ENCODE measurements at regions not wholly inside any gene's neighbourhood (a gene's known extent, or its start where the extent isn't known, plus 50 kb on each side); places are given as distances from the start of the nearest gene placed in this dataset.

GRCh38 chr4:95998311-95998710, 158.4 kb downstream of the PDHA2 start:
- RAD21 ChIA-PET (ENCODE audit: low non-redundant PET in 1 of 2, low total read pairs in 2 of 2, uncharacterized antibody in 2 of 2, unreplicated experiment in 2 of 2) = no interaction called here
- H3K4me2 ChIP-seq (ENCODE audit: low read length) = no peak overlapping the region
- BruUV-seq (replicated peaks) = no TSS peak
- intact Hi-C loops (cut with micrococcal nuclease) = no loop called here
- POLR2A ChIA-PET = no interaction called here
- H3K4me3 ChIP-seq (replicated peaks in 1 of 2; ENCODE audit: low read depth in 1 of 2, low read length in 2 of 2) = no peak overlapping the region
- CTCF ChIA-PET = no interaction called here
- no peaks in the 10 kb centered on the region for H4K20me1 ChIP-seq (ENCODE audit: insufficient read depth)
- no peaks in the 10 kb centered on the region for H3K4me1 ChIP-seq (ENCODE audit: control insufficient read depth in 1 of 2, insufficient read depth in 2 of 2, low read length in 2 of 2)
- DNase-seq (ENCODE audit: low read depth, low spot score) (no peak), ATAC-seq (no peak)
- no peak overlapping the region for H3K27ac ChIP-seq (ENCODE audit: low read depth, low read length)
- no peak overlapping the region for H3K9ac ChIP-seq (ENCODE audit: low read length)
- H3K36me3 ChIP-seq (ENCODE audit: control insufficient read depth in 1 of 2, insufficient read depth in 2 of 2, low read length in 2 of 2) = no peaks in the 10 kb centered on the region
- no peaks in the 10 kb centered on the region for H3K79me2 ChIP-seq (ENCODE audit: insufficient read depth, low read length)
- no peaks in the 10 kb centered on the region for H3K9me2 ChIP-seq (ENCODE audit: insufficient read depth)
- no peaks in the 10 kb centered on the region for H3K27me3 ChIP-seq (ENCODE audit: insufficient read depth, low read length)
- H2AFZ ChIP-seq (ENCODE audit: low read depth, low read length, poor library complexity, severe bottlenecking) = no peak overlapping the region
- TF ChIP-seq SRF (IDR thresholded peaks at IDR 0.05; ENCODE audit: low read depth) (no peak), ZBTB33 (IDR thresholded peaks at IDR 0.05; ENCODE audit: extremely low read depth, insufficient replicate concordance, low read length) (no peak), ATF3 (IDR thresholded peaks at IDR 0.05) (no peak), ZFX (IDR thresholded peaks at IDR 0.05) (no peak)
- H3K9me3 ChIP-seq (ENCODE audit: control insufficient read depth in 1 of 2, insufficient read depth in 1 of 2, low read depth in 1 of 2, low read length in 2 of 2) = no peaks in the 10 kb centered on the region

GRCh38 chr4:96003951-96004740, 164.3 kb downstream of the PDHA2 start:
- ChIA-PET CTCF (no interaction called here), RAD21 (ENCODE audit: low non-redundant PET in 1 of 2, low total read pairs in 2 of 2, uncharacterized antibody in 2 of 2, unreplicated experiment in 2 of 2) (no interaction called here), POLR2A (no interaction called here)
- H3K4me3 ChIP-seq (replicated peaks in 1 of 2; ENCODE audit: low read depth in 1 of 2, low read length in 2 of 2) = no peak overlapping the region
- no peak for ATAC-seq
- H3K27ac ChIP-seq (ENCODE audit: low read depth, low read length) = no peak overlapping the region
- H3K9ac ChIP-seq (ENCODE audit: low read length) = no peak overlapping the region
- H3K79me2 ChIP-seq (ENCODE audit: insufficient read depth, low read length) = no peaks in the 10 kb centered on the region
- no peaks in the 10 kb centered on the region for H3K9me2 ChIP-seq (ENCODE audit: insufficient read depth)
- no peak for DNase-seq (ENCODE audit: low read depth, low spot score)
- intact Hi-C loops (cut with micrococcal nuclease) = no loop called here
- BruUV-seq (replicated peaks) = no TSS peak
- H3K27me3 ChIP-seq (ENCODE audit: insufficient read depth, low read length) = no peaks in the 10 kb centered on the region
- H3K4me2 ChIP-seq (ENCODE audit: low read length) = no peak overlapping the region
- no peaks in the 10 kb centered on the region for H3K36me3 ChIP-seq (ENCODE audit: control insufficient read depth in 1 of 2, insufficient read depth in 2 of 2, low read length in 2 of 2)
- no peaks in the 10 kb centered on the region for H4K20me1 ChIP-seq (ENCODE audit: insufficient read depth)
- peak overlapping the region; percentile 13 for H2AFZ ChIP-seq (ENCODE audit: low read depth, low read length, poor library complexity, severe bottlenecking)
- H3K9me3 ChIP-seq (ENCODE audit: control insufficient read depth in 1 of 2, insufficient read depth in 1 of 2, low read depth in 1 of 2, low read length in 2 of 2) = no peaks in the 10 kb centered on the region
- no peak for TF ChIP-seq CEBPB (IDR thresholded peaks at IDR 0.05; ENCODE audit: low read depth)
- no peak for TF ChIP-seq ZFX (IDR thresholded peaks at IDR 0.05)
- no peak for TF ChIP-seq SRF (IDR thresholded peaks at IDR 0.05; ENCODE audit: low read depth)
- no peak for TF ChIP-seq YY1 (IDR thresholded peaks at IDR 0.05; ENCODE audit: extremely low read depth, insufficient replicate concordance, low read depth, low read length)
- TF ChIP-seq EGR1 (IDR thresholded peaks at IDR 0.05; ENCODE audit: low read depth) = no peak
- no peak for TF ChIP-seq SIN3A (IDR thresholded peaks at IDR 0.05; ENCODE audit: low read depth)
- TF ChIP-seq SP1 (IDR thresholded peaks at IDR 0.05; ENCODE audit: low read depth) = no peak
- no peak for TF ChIP-seq RAD21 (IDR thresholded peaks at IDR 0.05; ENCODE audit: low read depth)
- no peak for TF ChIP-seq MAX (IDR thresholded peaks at IDR 0.05)
- no peak for TF ChIP-seq ELF1 (IDR thresholded peaks at IDR 0.05; ENCODE audit: borderline replicate concordance, low read depth)
- TF ChIP-seq EZH2 (IDR thresholded peaks at IDR 0.05) = no peak
- no peak for TF ChIP-seq POLR2A (IDR thresholded peaks at IDR 0.05; ENCODE audit: borderline replicate concordance, extremely low read depth, insufficient read depth, insufficient read length)
- TF ChIP-seq ZBTB33 (IDR thresholded peaks at IDR 0.05; ENCODE audit: extremely low read depth, insufficient replicate concordance, low read length) = no peak
- H3K4me1 ChIP-seq (ENCODE audit: control insufficient read depth in 1 of 2, insufficient read depth in 2 of 2, low read length in 2 of 2) = no peaks in the 10 kb centered on the region
